ENCODE measurements at regions not wholly inside any gene's neighbourhood (a gene's known extent, or its start where the extent isn't known, plus 50 kb on each side); places are given as distances from the start of the nearest gene placed in this dataset.
A peak's percentile ranks its signal among the peaks of the same experiment; 100 is the strongest.

DNA sequence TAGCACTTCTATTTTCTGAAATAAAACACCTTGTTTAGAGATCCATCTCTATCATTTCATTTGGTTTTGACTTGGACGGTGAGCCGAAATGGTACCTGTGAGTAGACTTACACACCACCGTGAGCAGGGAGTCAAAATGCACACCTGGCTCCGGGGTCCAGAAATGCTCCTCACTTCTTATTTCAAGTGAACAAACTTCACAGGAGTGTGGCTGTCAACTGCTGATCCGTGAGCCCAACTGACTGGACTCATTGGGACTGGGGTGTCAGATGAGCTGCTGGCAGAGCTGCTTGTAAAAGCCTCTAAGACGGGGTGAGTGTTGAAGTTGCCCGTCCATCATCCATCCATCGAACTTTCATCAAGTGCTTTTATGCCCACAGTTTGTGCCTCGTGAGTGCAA lies 435.5 kb downstream of the GLRX3 start:
- no peak for FAIRE-seq

DNA sequence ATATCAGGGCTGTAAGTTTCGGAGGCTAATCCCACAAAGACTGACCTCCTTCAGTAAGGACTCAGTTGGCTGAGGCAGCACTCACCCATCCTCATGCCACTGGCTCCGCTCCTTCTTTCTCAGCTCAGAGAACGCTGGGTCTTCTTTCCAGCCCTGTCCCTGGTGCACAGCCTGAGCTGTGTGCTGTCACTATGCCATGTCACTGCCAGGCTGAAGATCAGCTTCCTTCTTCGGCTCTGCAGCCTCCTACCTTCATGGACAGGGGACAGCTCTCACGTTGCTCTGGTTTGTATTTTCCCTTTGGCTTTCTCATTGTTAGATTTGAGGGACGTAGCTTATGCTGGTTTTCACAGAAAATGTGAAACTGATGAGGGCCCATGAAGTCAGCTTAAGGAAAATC lies 437.3 kb downstream of the GLRX3 start:
- FAIRE-seq: no peak

DNA sequence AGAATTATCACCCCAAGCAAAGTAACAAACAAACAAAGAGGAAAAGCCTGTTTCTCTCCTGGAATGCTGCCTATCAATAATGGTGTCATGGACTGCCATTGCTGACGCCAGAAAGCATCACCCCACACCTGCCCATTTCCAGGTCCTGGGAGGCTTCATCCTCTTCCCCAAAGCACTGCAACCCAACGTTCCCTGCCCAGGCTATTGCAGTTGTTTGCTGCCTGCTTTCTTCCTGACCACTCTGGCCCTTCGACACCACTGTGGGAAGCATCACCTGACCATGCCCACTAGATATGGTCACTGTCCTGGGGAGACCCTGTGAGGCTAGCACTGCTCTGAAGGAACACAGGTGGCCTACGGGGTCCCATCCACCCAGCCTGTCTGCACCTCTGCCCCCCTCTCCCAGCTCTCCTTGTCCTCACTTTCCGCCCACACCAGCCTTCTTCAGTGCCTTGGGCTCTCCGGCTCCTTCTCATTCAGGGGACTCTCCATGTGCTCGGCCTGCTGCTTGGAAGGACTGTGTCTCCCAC lies 439.6 kb downstream of the GLRX3 start:
- FAIRE-seq: no peak

DNA sequence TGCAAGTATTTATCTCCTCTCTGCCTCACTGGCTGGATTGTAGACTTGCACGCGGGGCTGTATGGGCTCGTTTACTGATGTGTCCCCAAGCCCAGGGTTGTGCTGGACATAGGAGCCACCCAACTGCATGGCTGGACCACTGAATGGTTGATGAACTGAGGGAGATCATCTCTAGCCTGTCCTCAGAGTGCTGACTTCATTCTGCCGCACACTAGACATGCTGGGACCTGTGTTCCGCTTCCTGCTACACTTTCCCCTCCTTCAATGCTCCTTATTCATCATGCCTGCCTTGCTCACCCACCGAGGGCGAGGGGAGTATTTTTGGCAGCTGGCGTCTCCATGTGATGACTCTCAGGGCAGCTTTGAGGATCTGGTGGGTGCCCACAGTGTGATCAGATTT lies 440.2 kb downstream of the GLRX3 start:
- no peak for FAIRE-seq

DNA sequence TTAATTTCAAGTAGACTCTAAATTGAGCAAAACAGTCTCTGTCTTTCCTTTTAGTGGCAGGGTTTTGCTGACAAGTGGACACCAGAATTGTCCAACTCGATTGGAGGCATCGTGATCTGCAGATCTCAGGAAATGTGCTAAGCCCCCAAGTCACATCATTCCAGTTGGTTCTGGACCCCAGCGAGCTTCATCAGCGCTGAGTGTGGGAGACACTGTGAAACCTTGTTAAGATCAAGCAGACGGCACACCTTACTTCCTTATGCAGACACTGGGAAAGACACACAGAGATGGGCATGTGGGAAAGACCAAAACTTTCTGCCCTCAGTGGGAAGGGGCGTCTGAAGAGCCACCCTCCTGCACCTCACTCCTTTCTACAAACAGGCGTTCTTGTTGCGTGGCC lies 440.8 kb downstream of the GLRX3 start:
- no peak for FAIRE-seq

DNA sequence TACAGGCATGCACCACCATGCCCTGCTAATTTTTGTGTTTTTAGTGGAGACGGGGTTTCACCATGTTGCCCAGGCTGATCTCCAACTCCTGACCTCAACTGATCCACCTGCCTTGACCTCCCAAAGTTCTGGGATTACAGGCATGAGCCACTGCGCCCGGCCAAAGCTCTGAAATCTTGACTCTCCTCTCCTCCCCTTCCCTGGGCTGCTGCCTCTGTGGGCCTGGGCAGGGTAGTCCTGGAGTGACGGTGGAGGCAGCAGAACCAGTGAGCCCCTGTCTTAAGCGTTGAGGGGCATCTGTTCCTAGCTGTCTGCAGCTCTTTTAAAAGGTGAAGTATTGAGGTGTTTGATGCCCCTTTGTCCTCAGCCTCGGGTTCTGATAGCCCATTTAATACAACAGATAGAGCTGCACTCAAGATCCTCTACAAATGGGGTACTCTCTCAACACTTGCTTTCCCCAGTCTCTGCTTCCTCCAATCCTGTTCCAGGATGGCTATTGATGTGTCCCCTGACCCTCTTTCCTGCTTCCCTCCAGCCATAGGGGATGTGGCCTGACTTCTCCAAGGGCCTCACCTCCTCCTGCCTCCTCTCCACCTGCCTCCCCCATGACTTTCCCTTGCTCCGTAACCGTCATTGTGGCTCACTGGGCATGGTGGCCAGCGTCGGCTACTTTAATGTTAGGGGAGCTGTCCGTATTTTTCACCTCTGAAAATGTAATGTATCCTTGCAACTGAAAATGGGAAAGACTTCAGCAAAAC lies 442.5 kb downstream of the GLRX3 start:
- no peak for FAIRE-seq

DNA sequence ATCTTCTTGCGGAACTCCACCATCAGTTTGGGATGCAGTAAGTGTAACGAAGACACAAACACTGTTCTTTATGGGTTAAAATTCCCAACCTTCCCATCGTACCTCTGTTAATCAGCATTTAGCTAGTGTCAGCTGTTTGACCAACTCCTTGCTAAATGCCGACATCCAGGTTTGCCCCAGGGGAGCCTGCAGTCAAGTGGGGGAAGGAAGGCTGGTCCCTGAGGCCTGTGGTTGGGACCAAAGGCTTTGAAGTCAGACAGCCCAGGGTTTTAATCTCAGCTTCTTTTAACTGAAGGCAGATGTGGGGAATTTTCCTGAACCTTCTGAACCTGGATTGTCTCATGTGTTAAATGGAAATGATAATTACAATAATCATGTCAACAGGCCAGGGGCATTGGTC lies 443.7 kb downstream of the GLRX3 start:
- FAIRE-seq: no peak

DNA sequence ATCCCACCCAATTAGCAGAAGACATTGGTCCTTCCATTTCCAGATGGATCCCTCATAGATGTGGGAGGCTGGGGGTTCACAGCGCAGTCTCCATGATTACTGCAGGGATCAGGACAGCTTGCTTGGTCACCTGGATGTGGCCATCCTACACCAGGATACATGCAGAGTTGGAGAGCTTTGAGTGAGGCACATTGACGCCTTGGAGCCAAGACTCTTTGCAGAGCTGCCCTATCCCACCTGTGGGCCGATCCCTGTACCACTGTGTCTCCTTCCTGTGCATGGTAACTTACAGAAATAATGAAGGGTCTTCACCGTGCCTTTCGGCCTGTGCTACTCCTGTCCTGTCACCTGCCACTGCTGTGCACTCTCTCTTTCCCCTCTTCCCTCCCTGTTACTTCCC lies 444.8 kb downstream of the GLRX3 start:
- FAIRE-seq: no peak

DNA sequence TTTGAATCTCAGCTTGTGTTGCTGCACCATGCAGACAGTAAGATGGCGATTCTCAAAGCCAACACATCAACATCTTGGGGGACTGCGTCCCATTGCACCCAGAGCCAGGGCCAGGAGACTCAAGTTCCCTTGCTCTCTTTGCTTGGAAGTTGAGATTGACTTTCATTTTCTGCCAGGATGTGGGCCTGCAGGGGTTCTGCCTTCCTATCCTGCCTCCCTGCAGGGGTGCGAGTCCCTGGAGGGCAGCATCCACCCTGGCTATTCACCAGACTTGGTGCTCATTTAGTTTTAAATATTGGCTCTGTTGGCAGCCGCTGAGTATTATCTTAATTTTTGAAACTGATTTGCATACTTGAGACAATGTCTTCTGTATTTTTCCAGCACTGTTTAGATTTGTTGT lies 451.5 kb downstream of the GLRX3 start:
- no peak for FAIRE-seq

DNA sequence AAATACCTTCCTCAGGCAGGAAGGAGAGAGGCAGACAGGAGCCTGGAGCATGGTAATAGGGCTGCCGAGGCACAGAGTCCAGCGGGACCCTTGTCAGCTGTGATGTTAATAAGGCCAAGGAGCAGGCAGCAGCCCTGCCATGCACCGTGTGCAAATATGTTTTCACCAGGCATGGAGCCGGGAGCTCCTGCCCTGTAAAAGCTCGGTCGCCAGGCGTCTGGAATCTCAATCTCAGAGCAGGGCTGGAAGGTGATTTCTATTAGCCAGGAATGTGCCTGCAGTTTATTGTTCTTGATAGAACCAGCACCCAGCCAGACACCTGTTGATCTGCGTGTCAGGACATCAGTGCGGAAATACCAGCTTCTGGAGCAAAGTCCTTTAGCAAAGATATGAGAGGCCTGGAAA lies 469.8 kb downstream of the GLRX3 start:
- FAIRE-seq: no peak

DNA sequence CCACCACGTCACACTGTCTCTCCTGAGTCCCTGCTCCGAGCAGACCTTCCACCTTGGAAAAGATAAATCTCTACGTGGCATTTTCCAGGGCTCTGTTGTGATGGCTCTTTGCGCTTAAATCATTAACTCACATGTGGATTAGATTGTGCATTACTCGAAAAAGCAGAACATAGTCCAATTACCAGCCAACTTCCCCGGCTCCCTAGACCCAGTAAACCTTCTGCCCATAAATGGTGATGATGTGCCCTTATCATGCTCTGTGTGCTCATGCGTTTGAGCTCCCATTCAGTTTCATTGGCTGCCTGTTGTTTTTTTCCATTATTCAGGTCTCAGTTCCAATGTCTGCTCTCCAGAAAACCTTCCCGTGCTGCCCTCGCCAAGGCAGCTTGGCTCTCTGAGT lies 471.2 kb downstream of the GLRX3 start:
- no peak for FAIRE-seq

DNA sequence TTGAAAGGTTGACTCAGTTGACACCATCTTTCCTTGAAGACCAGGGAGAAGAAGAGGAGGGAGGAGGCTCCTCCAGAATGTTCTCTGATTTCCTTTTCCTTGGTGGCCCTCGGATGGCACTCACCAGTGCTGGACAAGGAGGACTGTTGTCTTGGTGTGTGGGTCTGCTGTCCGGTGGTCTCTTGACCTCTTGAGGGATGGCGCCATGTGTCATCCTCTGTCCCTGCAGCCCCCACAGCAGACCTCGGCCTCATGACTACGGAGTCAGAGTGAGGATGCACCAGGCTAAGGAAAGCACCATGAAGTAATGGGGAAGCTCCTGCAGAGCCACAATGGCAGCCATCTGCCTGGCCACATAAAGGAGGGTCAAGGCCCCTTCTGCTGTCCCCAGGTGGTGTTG lies 475.0 kb downstream of the GLRX3 start:
- FAIRE-seq: no peak

DNA sequence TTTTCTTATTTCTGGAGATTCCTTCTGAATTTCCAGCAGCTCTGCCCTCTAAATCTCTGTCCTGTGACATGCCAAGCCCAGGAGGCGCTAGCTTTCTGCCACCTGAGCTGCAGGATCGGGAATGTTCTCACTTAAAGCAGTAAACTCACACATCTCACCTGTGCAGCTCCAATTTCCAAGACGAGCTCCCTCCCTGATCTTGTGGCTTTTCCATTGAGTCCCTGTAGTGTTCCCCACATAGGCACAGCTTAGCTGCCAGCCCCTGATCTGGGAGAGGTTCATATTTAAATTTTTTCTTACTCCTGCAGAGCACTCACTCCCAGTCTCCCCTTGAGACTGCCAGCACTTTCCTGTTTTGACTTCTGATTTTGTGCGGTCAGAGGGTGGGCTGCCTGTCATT lies 479.3 kb downstream of the GLRX3 start:
- FAIRE-seq: no peak

DNA sequence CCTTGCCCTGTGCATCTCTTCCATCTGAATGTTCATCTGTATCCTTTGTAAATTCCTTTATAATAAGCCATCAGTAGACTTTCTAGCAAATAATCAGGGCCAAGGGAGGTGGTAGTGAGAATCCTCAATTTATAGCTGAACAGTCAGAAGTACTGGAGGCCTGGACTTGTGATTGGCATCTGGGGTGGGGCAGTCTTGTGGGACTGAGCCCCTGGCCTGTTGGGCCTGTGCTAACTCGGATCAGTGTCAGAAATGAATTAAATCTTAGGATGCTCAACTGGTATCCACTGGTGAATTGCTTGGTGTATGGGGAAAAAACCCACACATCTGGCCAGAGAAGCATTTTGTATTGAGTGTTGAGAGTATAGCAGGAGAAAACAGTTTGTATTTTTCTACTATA lies 481.8 kb downstream of the GLRX3 start:
- no peak for FAIRE-seq

DNA sequence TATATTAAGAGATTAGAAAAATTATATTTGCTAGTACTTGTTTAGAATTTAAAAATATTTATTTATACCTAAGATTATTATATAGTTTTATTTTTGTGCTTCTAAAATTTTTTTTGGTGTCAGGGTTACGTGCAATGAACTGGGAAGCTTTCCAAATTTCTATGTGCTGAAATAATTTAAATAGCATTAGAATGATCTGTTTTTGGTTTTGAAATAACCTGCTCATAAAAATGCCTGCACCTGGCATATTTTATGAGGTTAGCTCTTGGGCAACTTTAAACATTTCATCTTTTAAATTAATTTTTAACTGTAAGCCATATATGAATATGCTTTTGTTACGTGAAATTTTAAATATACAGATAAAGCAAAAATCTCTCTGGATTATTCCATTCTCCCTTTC lies 482.5 kb downstream of the GLRX3 start:
- FAIRE-seq: peak; percentile 57

DNA sequence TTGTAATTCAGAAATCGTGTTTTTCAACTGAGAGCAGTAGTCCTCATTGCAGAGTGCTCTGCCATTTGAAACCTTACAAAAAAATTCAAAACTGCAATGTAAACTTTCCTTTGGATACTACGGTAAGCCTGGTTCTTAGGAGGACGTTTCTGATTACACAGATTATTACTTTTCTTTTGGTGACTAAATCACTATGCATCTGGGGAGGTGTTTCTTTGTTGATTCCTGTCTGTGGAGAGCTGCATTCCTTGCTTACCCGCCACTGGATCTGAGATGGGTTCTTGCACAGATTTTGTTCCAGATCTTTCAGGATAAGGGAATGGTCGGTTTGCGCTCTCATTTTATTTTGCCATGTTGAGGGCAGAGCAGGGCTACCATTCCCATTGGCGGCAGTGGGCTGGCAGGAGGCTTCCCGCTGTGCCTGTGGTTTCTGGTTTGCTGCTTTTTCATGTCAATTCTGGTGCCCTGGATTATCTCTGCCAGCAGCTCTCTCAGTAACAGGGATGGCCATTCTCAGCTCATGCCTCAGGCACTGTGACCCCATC lies 485.1 kb downstream of the GLRX3 start:
- no peak for FAIRE-seq

DNA sequence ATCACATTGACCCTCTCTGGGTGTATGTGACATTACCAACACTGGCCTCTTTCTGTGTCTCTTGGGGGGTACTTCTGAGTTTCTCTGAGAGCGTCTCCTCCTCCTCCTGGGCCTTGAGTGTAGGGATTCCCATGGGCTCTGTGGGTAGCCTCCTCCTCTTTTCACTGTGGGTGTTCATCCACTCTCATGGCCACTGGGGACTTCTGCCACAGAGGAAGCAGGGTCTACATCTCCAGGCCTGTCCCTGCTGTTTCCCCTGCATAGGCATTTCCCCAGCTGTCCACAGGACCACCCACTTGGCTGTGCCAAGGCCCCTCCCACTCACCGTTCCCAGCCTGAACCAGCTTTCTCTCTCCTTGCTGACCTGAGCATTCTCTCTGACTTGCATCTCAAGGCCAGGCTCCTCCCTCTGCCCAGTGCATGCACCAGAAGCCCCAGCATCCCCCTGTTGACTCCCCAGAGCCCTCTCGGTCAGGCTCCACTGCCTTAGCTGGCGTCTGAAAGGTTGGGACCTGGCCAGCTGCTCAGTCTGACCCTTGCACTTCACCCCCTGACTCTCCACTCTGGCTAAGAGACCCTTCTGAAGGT lies 487.6 kb downstream of the GLRX3 start:
- no peak for FAIRE-seq

DNA sequence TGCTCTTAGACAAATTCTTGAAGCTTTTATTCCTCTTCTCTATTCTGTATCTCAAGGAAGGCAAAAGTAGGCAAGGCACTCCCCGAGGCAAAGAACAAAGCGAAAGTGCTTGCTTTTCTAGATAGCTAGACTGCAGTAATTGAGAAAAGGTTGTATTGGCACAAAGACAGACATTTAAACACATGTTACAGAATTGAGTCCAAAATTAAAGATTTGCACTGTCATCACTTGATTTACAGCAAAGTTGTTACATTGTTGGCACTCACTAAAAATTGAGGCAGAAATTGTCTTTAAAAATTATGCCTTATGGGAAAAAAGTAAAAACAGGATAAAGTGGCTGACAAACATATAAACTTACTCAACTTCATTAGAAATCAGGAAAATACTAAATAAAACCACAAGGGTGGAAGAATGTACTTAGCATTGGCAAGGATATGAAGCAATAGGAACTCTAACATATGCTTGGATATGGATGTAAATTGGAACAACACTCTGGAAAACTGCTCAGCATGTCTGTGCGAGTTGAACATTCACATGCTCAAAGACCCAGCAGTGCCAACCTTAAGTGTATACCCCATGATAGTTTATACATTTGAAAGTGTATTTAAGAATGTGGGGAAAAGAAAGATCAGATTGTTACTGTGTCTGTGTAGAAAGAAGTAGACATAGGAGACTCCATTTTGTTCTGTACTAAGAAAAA lies 491.3 kb downstream of the GLRX3 start:
- FAIRE-seq: no peak

DNA sequence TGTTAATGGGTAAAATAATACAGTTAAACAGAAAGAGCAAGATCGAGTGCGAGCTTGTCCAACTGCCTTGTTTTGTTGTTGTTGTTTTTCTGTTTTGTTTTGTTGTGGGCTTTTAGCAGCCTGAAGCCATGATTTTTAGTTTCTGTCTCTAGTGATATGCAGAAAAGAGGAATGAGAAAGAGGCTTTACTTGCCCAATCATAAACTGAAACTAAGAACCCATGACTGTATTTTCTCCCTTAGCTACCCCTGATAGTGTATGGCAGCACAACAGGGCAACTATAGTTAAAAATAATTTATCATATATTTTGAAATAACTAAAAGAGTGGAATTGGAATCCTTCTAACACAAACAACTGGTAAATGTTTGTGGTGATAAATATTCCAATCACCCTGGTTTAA lies 493.9 kb downstream of the GLRX3 start:
- no peak for FAIRE-seq

DNA sequence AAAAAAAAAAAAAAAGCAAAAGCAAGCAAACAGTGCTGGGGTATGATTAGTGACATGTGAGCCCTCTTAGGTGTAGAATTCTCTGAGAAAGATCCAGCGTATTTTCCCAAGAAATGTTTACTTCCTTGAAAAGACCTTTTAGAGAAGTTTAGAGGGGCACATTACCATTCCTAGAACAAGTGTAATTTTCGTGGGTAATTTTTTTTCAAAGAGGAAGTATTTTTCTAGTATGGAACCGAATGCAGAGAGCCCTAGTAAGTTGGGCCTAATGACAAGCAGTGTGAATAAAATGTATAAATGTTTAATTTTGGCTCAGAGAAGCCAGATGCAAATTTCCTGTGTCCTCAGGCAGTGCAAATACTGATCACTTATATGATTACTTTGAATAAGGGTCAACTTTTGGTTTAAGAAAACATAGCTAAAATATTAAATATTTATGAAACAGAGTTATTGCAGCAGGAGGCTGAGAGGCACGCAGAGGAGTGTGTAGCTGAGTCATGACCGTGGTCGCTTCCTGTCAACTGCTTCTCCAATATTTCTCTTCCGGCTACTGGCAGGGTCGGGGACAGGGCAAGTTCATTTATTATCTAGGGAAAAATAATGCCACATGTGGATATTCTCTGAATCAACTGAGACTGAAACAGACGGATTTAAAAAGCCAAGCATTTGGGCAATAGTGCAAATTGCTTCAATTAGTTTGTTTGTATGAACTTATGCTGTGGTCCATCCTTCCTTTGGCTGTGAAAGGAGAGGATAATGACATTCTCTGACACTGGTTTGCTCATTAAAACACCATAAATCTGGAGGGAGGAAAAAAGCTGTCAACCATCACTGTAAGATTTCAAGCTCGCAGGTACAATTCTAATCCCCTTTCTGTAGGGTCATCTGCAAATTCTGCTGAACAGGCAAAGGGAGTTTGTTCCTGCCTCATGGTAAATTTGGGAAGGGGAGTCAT lies 495.2 kb downstream of the GLRX3 start:
- no peak for FAIRE-seq

DNA sequence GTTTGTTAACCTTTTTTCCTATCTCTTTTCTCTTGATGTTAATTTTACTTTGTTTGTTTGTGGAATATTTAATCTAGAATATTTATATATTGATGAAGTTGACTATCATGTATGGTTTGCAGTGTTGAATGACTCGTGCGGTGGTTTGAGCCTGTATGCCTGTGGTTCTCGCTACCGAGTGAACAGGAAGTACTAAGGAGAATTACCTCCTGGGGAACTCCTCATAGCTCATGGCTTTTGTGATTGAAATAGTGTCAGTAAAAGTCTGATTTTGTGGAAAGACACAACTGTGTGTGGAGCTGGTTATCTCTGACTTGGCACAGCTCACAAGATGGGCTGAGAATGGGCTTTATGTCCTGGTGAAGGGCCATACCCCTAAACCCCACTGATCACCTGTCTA lies 498.6 kb downstream of the GLRX3 start:
- FAIRE-seq: no peak

DNA sequence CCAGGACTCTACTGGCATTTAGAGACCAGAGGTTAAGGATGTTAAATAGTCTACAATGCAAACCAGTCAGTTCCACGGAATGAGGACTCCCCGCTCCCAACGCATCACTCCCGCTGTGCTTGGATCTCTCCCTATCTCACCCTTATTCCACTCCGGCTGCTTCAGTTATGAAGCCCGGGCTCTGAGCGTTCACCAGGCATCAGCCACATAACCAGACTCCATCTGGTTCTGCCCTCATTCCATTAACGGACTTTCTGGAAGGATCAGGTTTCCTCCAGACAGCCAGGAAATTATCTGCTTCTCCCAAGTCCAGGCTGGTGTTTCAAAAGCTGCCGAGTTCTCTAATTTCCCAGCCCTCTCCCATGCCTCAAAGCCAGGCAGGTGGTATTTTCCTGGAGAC lies 499.3 kb downstream of the GLRX3 start:
- FAIRE-seq: no peak
